HAP-1 (cell line): ENCODE measurements at regions not wholly inside any gene's neighbourhood (a gene's known extent, or its start where the extent isn't known, plus 50 kb on each side); places are given as distances from the start of the nearest gene placed in this dataset.

ENCODE experiments used
- DNase-seq, 2 experiments: peaks; one replicate each; pipeline ENCODE4 v3.0.0-alpha.2; 2016 to 2020; ENCODE audit warnings: low spot score in 2 of 2
- H3K27me3 ChIP-seq: fragments of 250-450 bp; sonication (Bioruptor Pico); 2 replicates; pipeline ENCODE4 v1.5.1; 2020; ENCODE audit warnings: low read depth, mild to moderate bottlenecking, moderate library complexity
- H3K36me3 ChIP-seq: fragments of 250-450 bp; sonication (Bioruptor Pico); replicated peaks from 2 replicates; pipeline ENCODE4 v1.5.1; 2020; ENCODE audit warnings: mild to moderate bottlenecking
- H3K4me1 ChIP-seq: fragments of 250-450 bp; sonication (Bioruptor Pico); 2 replicates; pipeline ENCODE4 v1.5.1; 2020; ENCODE audit warnings: mild to moderate bottlenecking
- H3K4me3 ChIP-seq: fragments of 250-450 bp; sonication (Bioruptor Pico); 2 replicates; pipeline ENCODE4 v1.5.1; 2020; ENCODE audit warnings: mild to moderate bottlenecking, moderate library complexity
- H3K9me3 ChIP-seq: fragments of 250-450 bp; sonication (Bioruptor Pico); 2 replicates; pipeline ENCODE4 v1.5.1; 2020; ENCODE audit warnings: mild to moderate bottlenecking, moderate library complexity
- in situ Hi-C: fragments of 300-500 bp; cut with MboI; formaldehyde crosslinking; loops from 3 replicates; pipeline ENCODE4 v1.14.3; 2020; ENCODE audit warnings: low sequenced_read_pairs, inconsistent platforms, mixed read lengths

GRCh38 chr2:126778561-126779501 lies 119.9 kb upstream of the TEX51 start:
- 0 out of 2 replicates have a peak, but pooled peaks cover 3% of the 10 kb centered on the region for H3K27me3 ChIP-seq
- no peaks in the 10 kb centered on the region for H3K9me3 ChIP-seq
- no peaks in the 10 kb centered on the region for H3K4me1 ChIP-seq
- no peaks in the 10 kb centered on the region for H3K36me3 ChIP-seq
- in situ Hi-C loops, result loop anchor here (10.0 kb wide), 1 partner anchor 254 kb away; no protein-coding TSS in a partner anchor
- no peak overlapping the region for H3K4me3 ChIP-seq
- DNase-seq, result no peak

GRCh38 chr2:126781206-126781605 lies 117.5 kb upstream of the TEX51 start:
- H3K27me3 ChIP-seq, result 0 out of 2 replicates have a peak, but pooled peaks cover 3% of the 10 kb centered on the region
- H3K4me1 ChIP-seq, result no peaks in the 10 kb centered on the region
- no peaks in the 10 kb centered on the region for H3K9me3 ChIP-seq
- no peak for DNase-seq
- no peak overlapping the region for H3K4me3 ChIP-seq
- no peaks in the 10 kb centered on the region for H3K36me3 ChIP-seq
- in situ Hi-C loops, result no loop called here

GRCh38 chr2:126781806-126782205 lies 116.9 kb upstream of the TEX51 start:
- 0 out of 2 replicates have a peak, but pooled peaks cover 3% of the 10 kb centered on the region for H3K27me3 ChIP-seq
- H3K4me1 ChIP-seq, result no peaks in the 10 kb centered on the region
- H3K4me3 ChIP-seq, result no peak overlapping the region
- DNase-seq, result no peak
- no peaks in the 10 kb centered on the region for H3K36me3 ChIP-seq
- no peaks in the 10 kb centered on the region for H3K9me3 ChIP-seq
- in situ Hi-C loops, result no loop called here

GRCh38 chr2:126782648-126783047 lies 116.0 kb upstream of the TEX51 start:
- DNase-seq, result no peak
- H3K36me3 ChIP-seq, result no peaks in the 10 kb centered on the region
- H3K9me3 ChIP-seq, result no peaks in the 10 kb centered on the region
- H3K4me3 ChIP-seq, result no peak overlapping the region
- no peaks in the 10 kb centered on the region for H3K4me1 ChIP-seq
- H3K27me3 ChIP-seq, result 0 out of 2 replicates have a peak, but pooled peaks cover 3% of the 10 kb centered on the region
- in situ Hi-C loops, result no loop called here

- no peaks in the 10 kb centered on the region for H3K4me1 ChIP-seq
- in situ Hi-C loops, result no loop called here
- DNase-seq, result no peak
- H3K4me3 ChIP-seq, result no peak overlapping the region
- 0 out of 2 replicates have a peak, but pooled peaks cover 3% of the 10 kb centered on the region for H3K27me3 ChIP-seq
- H3K9me3 ChIP-seq, result no peaks in the 10 kb centered on the region
- no peaks in the 10 kb centered on the region for H3K36me3 ChIP-seq
These were observed 115.3 kb upstream of the TEX51 start for GRCh38 chr2:126783341-126783740.

GRCh38 chr2:126784045-126784444 lies 114.6 kb upstream of the TEX51 start:
- Histone ChIP-seq H3K36me3 (no peaks in the 10 kb centered on the region), H3K27me3 (no peaks in the 10 kb centered on the region), H3K4me1 (no peaks in the 10 kb centered on the region), H3K4me3 (no peak overlapping the region), H3K9me3 (no peaks in the 10 kb centered on the region)
- DNase-seq, result no peak
- in situ Hi-C loops, result no loop called here

GRCh38 chr2:126784621-126785020 lies 114.1 kb upstream of the TEX51 start:
- no peaks in the 10 kb centered on the region for H3K36me3 ChIP-seq
- in situ Hi-C loops, result no loop called here
- no peaks in the 10 kb centered on the region for H3K4me1 ChIP-seq
- H3K27me3 ChIP-seq, result no peaks in the 10 kb centered on the region
- H3K4me3 ChIP-seq, result no peak overlapping the region
- no peaks in the 10 kb centered on the region for H3K9me3 ChIP-seq
- DNase-seq, result no peak

- Histone ChIP-seq H3K36me3 (no peaks in the 10 kb centered on the region), H3K9me3 (no peaks in the 10 kb centered on the region), H3K4me3 (no peak overlapping the region), H3K4me1 (no peaks in the 10 kb centered on the region), H3K27me3 (no peaks in the 10 kb centered on the region)
- no peak for DNase-seq
- in situ Hi-C loops, result no loop called here
These were observed 113.5 kb upstream of the TEX51 start for GRCh38 chr2:126785236-126785635.

GRCh38 chr2:126785862-126786261 lies 112.8 kb upstream of the TEX51 start:
- Histone ChIP-seq H3K4me1 (no peaks in the 10 kb centered on the region), H3K27me3 (no peaks in the 10 kb centered on the region), H3K9me3 (no peaks in the 10 kb centered on the region), H3K4me3 (no peak overlapping the region), H3K36me3 (no peaks in the 10 kb centered on the region)
- in situ Hi-C loops, result no loop called here
- DNase-seq, result no peak

GRCh38 chr2:126786765-126787164 lies 111.9 kb upstream of the TEX51 start:
- Histone ChIP-seq H3K36me3 (no peaks in the 10 kb centered on the region), H3K9me3 (no peaks in the 10 kb centered on the region), H3K4me3 (no peak overlapping the region), H3K4me1 (no peaks in the 10 kb centered on the region), H3K27me3 (no peaks in the 10 kb centered on the region)
- in situ Hi-C loops, result no loop called here
- DNase-seq, result no peak

GRCh38 chr2:126787289-126787688 lies 111.4 kb upstream of the TEX51 start:
- no peaks in the 10 kb centered on the region for H3K36me3 ChIP-seq
- in situ Hi-C loops, result no loop called here
- H3K9me3 ChIP-seq, result no peaks in the 10 kb centered on the region
- no peak overlapping the region for H3K4me3 ChIP-seq
- H3K4me1 ChIP-seq, result no peaks in the 10 kb centered on the region
- no peak for DNase-seq
- H3K27me3 ChIP-seq, result no peaks in the 10 kb centered on the region

- no peak overlapping the region for H3K4me3 ChIP-seq
- H3K9me3 ChIP-seq, result no peaks in the 10 kb centered on the region
- no peaks in the 10 kb centered on the region for H3K36me3 ChIP-seq
- H3K4me1 ChIP-seq, result no peaks in the 10 kb centered on the region
- no peaks in the 10 kb centered on the region for H3K27me3 ChIP-seq
- no peak for DNase-seq
- in situ Hi-C loops, result no loop called here
These were observed 110.6 kb upstream of the TEX51 start for GRCh38 chr2:126788113-126788512.

GRCh38 chr2:126788652-126789051 lies 110.0 kb upstream of the TEX51 start:
- H3K27me3 ChIP-seq, result no peaks in the 10 kb centered on the region
- no peak for DNase-seq
- H3K9me3 ChIP-seq, result no peaks in the 10 kb centered on the region
- no peak overlapping the region for H3K4me3 ChIP-seq
- no peaks in the 10 kb centered on the region for H3K36me3 ChIP-seq
- in situ Hi-C loops, result no loop called here
- no peaks in the 10 kb centered on the region for H3K4me1 ChIP-seq

GRCh38 chr2:126790987-126791780 lies 107.5 kb upstream of the TEX51 start:
- Histone ChIP-seq H3K27me3 (no peaks in the 10 kb centered on the region), H3K4me3 (no peak overlapping the region), H3K4me1 (no peaks in the 10 kb centered on the region), H3K9me3 (no peaks in the 10 kb centered on the region), H3K36me3 (no peaks in the 10 kb centered on the region)
- DNase-seq, result no peak
- in situ Hi-C loops, result no loop called here
